ENCODE measurements at regions not wholly inside any gene's neighbourhood (a gene's known extent, or its start where the extent isn't known, plus 50 kb on each side); places are given as distances from the start of the nearest gene placed in this dataset.

DNA sequence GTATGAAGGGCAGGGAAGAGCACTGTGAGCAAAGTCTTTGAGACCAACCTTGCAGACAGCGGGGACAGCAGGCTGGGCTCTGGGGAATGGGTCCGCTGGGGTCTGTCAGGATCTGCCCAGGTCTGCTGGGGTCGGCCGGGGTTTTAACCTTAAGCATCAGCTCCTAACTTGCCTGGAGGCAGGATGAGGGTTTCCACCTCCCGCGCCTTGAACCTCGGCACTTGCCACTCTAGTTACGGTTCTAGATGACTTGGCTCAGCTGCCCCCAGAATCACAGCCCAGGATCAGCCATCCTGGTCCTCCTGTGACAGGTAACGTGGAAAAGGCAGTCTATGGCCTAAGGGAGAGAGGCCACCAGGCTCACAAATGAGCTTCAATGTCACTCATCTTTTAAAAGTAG lies 50.4 kb upstream of the CACUL1 start:
- no peak overlapping the region for H2BK120ac ChIP-seq (ENCODE audit: low read depth, low read length)
- H2AK5ac ChIP-seq (ENCODE audit: low read length) = no peak overlapping the region
- H2BK5ac ChIP-seq (ENCODE audit: low read length) = no peak overlapping the region
- no peak overlapping the region for H4K5ac ChIP-seq (ENCODE audit: low read length)
- H3K79me2 ChIP-seq (ENCODE audit: control insufficient read depth, insufficient read depth, low read length) = no peaks in the 10 kb centered on the region
- H2BK15ac ChIP-seq (replicated peaks; ENCODE audit: low read depth) = no peak overlapping the region
- no peak overlapping the region for H4K8ac ChIP-seq (ENCODE audit: low read depth, low read length)
- no peaks in the 10 kb centered on the region for H3K27me3 ChIP-seq (ENCODE audit: insufficient read depth, low read length, poor library complexity)
- H3K4ac ChIP-seq (ENCODE audit: low read depth, low read length) = no peak overlapping the region
- no peak overlapping the region for H3K4me3 ChIP-seq (ENCODE audit: low read length)
- no CpG with 5 or more reads among the region's 9 CpGs for WGBS (ENCODE audit: extremely low coverage, insufficient coverage, low lambda C conversion rate)
- no peaks in the 10 kb centered on the region for H3K79me1 ChIP-seq (ENCODE audit: low read length)
- H3K4me2 ChIP-seq (ENCODE audit: low read length) = no peak overlapping the region
- H3K4me1 ChIP-seq (ENCODE audit: control insufficient read depth, low read depth, low read length) = no peaks in the 10 kb centered on the region
- H3K23ac ChIP-seq (ENCODE audit: low read length) = no peak overlapping the region
- H3K56ac ChIP-seq (ENCODE audit: low read length) = no peak overlapping the region
- no peak overlapping the region for H3K18ac ChIP-seq (ENCODE audit: low read length)
- no peak overlapping the region for H3K9ac ChIP-seq (ENCODE audit: low read length)
- no peak overlapping the region for H3K27ac ChIP-seq (ENCODE audit: low read depth, low read length)
- DNase-seq = no peak
- no peaks in the 10 kb centered on the region for H3K36me3 ChIP-seq (ENCODE audit: control insufficient read depth, insufficient read depth, low read length)

DNA sequence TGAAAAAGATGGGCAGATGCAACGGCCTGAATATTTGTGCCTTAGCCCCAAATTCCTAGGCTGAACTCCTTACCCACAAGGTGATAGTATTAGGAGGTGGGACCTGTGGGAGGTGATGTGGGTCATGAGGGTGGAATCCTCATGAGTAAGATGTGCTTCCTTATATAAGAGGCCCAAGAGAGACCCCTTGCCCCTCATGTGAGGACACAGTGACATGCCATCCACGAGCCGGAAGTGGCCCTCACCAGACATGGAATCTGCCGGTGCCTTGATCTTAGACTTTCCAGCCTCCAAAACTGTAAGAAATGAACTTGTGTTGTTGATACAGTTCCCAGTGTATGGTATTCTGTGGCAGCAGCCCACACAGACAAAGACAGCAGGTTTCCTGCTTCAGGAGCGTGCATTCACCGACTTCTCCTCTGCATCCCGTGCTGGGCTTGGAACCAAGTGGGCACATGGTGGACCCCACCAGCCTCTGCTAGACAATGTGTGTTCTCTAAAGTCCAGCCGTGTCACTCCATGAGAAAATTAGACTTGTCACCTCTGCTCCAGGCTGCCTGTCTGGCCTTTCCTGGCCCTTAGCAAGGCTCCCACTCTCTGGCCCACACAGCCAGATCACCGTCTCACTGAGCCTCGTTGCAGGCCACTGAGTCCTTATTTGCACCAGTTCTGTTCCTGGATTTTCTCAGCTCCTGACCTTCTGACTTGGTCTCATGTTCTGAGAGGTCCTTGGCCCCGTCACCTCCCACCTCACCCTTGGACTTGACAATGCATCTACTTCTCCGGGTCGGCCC lies 52.9 kb upstream of the CACUL1 start:
- Histone ChIP-seq H3K36me3 (ENCODE audit: control insufficient read depth, insufficient read depth, low read length) (no peaks in the 10 kb centered on the region), H3K56ac (ENCODE audit: low read length) (no peak overlapping the region), H3K79me2 (ENCODE audit: control insufficient read depth, insufficient read depth, low read length) (no peaks in the 10 kb centered on the region), H2AK5ac (ENCODE audit: low read length) (no peak overlapping the region), H2BK5ac (ENCODE audit: low read length) (no peak overlapping the region), H3K4me3 (ENCODE audit: low read length) (no peak overlapping the region), H3K4ac (ENCODE audit: low read depth, low read length) (no peak overlapping the region), H3K4me2 (ENCODE audit: low read length) (no peak overlapping the region), H3K4me1 (ENCODE audit: control insufficient read depth, low read depth, low read length) (no peaks in the 10 kb centered on the region), H4K5ac (ENCODE audit: low read length) (no peak overlapping the region), H2BK15ac (replicated peaks; ENCODE audit: low read depth) (no peak overlapping the region), H3K23ac (ENCODE audit: low read length) (no peak overlapping the region), H3K18ac (ENCODE audit: low read length) (no peak overlapping the region), H3K79me1 (ENCODE audit: low read length) (no peaks in the 10 kb centered on the region), H3K27me3 (ENCODE audit: insufficient read depth, low read length, poor library complexity) (no peaks in the 10 kb centered on the region), H4K8ac (ENCODE audit: low read depth, low read length) (no peak overlapping the region), H3K27ac (ENCODE audit: low read depth, low read length) (no peak overlapping the region), H2BK120ac (ENCODE audit: low read depth, low read length) (no peak overlapping the region), H3K9ac (ENCODE audit: low read length) (no peak overlapping the region)
- DNase-seq = no peak
- no CpG with 5 or more reads among the region's 13 CpGs for WGBS (ENCODE audit: extremely low coverage, insufficient coverage, low lambda C conversion rate)

DNA sequence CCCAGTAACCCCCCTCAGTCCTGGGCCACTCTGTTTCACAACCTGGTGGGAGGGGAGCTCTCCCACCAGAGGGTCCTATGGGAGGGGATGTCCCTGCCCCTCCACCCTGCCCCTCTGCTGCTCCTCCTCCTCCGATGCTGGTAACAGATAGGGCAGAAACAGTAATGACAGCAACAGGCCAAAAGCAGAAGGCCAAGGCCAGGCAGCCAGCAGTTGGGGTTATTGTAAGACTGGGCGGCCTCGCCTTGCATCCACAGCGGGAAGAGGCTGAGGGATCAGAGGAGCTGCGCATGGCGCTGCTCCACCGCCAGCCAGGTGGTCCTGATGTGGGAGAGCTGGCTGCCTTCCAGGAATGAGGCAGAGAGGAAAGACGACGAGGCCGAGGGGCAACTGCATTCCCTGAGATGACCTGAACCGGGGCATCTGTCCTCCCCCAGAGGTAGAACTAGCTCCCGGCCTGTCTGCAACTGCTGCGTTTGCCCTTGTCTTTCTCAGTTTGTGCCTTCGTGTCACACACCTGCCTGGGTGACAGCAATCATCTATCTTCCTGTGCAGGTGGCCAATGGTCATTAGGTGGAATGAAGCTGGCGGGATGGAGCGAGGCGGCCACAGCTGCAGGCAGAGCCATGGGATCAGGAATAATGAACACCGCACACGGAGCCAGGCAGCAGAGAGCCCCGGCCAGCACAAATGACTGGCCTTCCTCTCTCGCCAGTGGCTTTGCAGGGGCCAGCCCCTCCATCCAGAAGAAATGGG lies 54.0 kb upstream of the CACUL1 start:
- Histone ChIP-seq H3K4me2 (ENCODE audit: low read length) (no peak overlapping the region), H4K8ac (ENCODE audit: low read depth, low read length) (no peak overlapping the region), H3K23ac (ENCODE audit: low read length) (no peak overlapping the region), H3K27ac (ENCODE audit: low read depth, low read length) (no peak overlapping the region), H2BK15ac (replicated peaks; ENCODE audit: low read depth) (no peak overlapping the region), H3K79me1 (ENCODE audit: low read length) (no peaks in the 10 kb centered on the region), H3K56ac (ENCODE audit: low read length) (no peak overlapping the region), H2BK5ac (ENCODE audit: low read length) (no peak overlapping the region), H3K36me3 (ENCODE audit: control insufficient read depth, insufficient read depth, low read length) (no peaks in the 10 kb centered on the region), H3K9ac (ENCODE audit: low read length) (no peak overlapping the region), H3K4ac (ENCODE audit: low read depth, low read length) (no peak overlapping the region), H3K18ac (ENCODE audit: low read length) (no peak overlapping the region), H3K4me1 (ENCODE audit: control insufficient read depth, low read depth, low read length) (no peaks in the 10 kb centered on the region), H3K4me3 (ENCODE audit: low read length) (no peak overlapping the region), H2AK5ac (ENCODE audit: low read length) (no peak overlapping the region), H2BK120ac (ENCODE audit: low read depth, low read length) (no peak overlapping the region), H4K5ac (ENCODE audit: low read length) (no peak overlapping the region), H3K27me3 (ENCODE audit: insufficient read depth, low read length, poor library complexity) (no peaks in the 10 kb centered on the region), H3K79me2 (ENCODE audit: control insufficient read depth, insufficient read depth, low read length) (no peaks in the 10 kb centered on the region)
- no peak for DNase-seq
- no CpG with 5 or more reads among the region's 21 CpGs for WGBS (ENCODE audit: extremely low coverage, insufficient coverage, low lambda C conversion rate)

DNA sequence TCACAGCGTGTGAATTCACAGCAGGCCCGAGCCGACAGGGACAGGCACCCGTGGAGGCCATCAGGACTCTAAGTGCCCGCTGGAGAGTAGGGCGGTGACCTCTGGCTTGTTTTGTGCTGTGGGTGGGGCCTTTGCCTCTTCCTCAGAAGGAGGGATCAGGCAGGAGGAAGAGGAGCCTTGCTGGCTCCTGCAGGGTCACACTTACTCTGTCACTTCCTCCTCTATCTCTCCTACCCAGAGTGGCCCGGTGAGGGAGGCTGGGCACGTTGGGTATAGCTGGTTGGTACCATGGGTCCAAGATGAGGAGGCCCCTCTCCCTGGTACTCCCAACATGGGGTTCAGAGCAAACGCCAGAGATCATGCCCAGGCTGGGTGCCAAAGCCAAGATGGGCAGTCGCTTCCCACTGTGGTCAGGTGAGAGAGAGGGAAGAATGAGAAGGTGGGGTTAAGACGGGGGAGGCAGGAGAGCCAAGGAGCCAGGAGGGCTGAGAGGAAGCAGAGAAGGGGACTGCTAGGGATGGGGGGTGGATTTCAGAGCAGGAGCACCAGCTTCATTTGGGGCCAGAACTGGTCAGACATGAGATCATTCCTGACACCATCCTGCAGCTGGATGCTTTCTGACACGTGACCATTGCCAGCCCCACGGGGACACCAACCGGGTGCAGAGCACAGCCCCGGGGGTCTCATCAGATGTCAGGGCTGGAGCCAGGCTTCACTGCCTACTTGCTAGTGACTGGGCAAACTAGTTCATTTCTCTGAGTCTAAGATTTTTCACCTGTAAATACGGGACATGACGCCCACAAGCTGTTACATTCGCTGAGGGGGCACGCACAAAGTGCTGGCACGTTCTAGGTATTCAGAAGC lies 54.8 kb upstream of the CACUL1 start:
- Histone ChIP-seq H3K4me3 (ENCODE audit: low read length) (no peak overlapping the region), H3K18ac (ENCODE audit: low read length) (no peak overlapping the region), H3K23ac (ENCODE audit: low read length) (no peak overlapping the region), H2BK15ac (replicated peaks; ENCODE audit: low read depth) (no peak overlapping the region), H4K8ac (ENCODE audit: low read depth, low read length) (no peak overlapping the region), H4K5ac (ENCODE audit: low read length) (no peak overlapping the region), H3K27me3 (ENCODE audit: insufficient read depth, low read length, poor library complexity) (no peaks in the 10 kb centered on the region), H2BK5ac (ENCODE audit: low read length) (no peak overlapping the region), H2BK120ac (ENCODE audit: low read depth, low read length) (no peak overlapping the region), H3K79me2 (ENCODE audit: control insufficient read depth, insufficient read depth, low read length) (no peaks in the 10 kb centered on the region), H3K4ac (ENCODE audit: low read depth, low read length) (no peak overlapping the region), H3K79me1 (ENCODE audit: low read length) (no peaks in the 10 kb centered on the region), H3K27ac (ENCODE audit: low read depth, low read length) (no peak overlapping the region), H3K36me3 (ENCODE audit: control insufficient read depth, insufficient read depth, low read length) (no peaks in the 10 kb centered on the region), H3K4me2 (ENCODE audit: low read length) (no peak overlapping the region), H3K4me1 (ENCODE audit: control insufficient read depth, low read depth, low read length) (no peaks in the 10 kb centered on the region), H3K9ac (ENCODE audit: low read length) (no peak overlapping the region), H2AK5ac (ENCODE audit: low read length) (no peak overlapping the region), H3K56ac (ENCODE audit: low read length) (peak overlapping the region; percentile 5)
- WGBS (ENCODE audit: extremely low coverage, insufficient coverage, low lambda C conversion rate) = no CpG with 5 or more reads among the region's 20 CpGs
- no peak for DNase-seq

DNA sequence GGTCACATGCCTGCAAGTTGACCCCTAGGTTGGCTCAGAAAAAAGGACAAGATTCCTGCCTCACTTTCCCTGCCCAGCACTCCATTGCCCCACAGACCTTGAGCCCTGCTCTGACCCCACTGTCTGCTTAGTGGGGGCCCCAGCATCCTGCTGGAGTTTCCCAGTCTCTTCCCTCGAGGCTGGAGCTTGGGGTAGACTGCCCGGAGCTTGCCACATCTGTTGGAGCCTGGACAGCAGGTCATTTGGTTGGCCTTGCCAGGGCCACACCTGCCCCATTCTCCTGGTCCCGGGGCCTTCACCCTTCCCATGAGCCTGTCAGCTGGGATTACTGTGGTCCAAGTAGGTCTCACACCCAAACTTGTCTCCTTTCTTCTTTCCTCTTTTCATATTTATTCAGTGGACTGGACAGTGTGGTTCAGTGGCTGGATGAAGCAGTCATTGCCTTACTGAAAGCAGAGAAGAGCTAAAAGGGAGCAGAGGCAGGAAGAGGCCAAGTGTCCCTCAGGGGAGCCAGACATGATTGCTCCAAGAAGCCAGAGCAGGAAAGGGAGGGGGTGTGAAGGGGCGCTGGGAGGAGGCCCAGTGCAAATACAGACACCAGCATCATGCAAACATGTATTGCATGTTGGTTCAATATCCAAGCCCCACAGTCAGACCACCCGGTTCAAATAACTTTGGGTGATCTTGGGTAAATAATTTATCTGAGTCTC lies 56.2 kb upstream of the CACUL1 start:
- Histone ChIP-seq H4K5ac (ENCODE audit: low read length) (no peak overlapping the region), H3K4me1 (ENCODE audit: control insufficient read depth, low read depth, low read length) (no peaks in the 10 kb centered on the region), H3K4me2 (ENCODE audit: low read length) (no peak overlapping the region), H4K8ac (ENCODE audit: low read depth, low read length) (no peak overlapping the region), H3K79me2 (ENCODE audit: control insufficient read depth, insufficient read depth, low read length) (no peaks in the 10 kb centered on the region), H3K18ac (ENCODE audit: low read length) (no peak overlapping the region), H3K23ac (ENCODE audit: low read length) (no peak overlapping the region), H2BK120ac (ENCODE audit: low read depth, low read length) (no peak overlapping the region), H2AK5ac (ENCODE audit: low read length) (no peak overlapping the region), H2BK5ac (ENCODE audit: low read length) (no peak overlapping the region), H3K9ac (ENCODE audit: low read length) (no peak overlapping the region), H3K36me3 (ENCODE audit: control insufficient read depth, insufficient read depth, low read length) (no peaks in the 10 kb centered on the region), H3K27me3 (ENCODE audit: insufficient read depth, low read length, poor library complexity) (no peaks in the 10 kb centered on the region), H3K27ac (ENCODE audit: low read depth, low read length) (no peak overlapping the region), H2BK15ac (replicated peaks; ENCODE audit: low read depth) (no peak overlapping the region), H3K56ac (ENCODE audit: low read length) (no peak overlapping the region), H3K4ac (ENCODE audit: low read depth, low read length) (no peak overlapping the region), H3K4me3 (ENCODE audit: low read length) (no peak overlapping the region), H3K79me1 (ENCODE audit: low read length) (no peaks in the 10 kb centered on the region)
- WGBS (ENCODE audit: extremely low coverage, insufficient coverage, low lambda C conversion rate) = no CpG with 5 or more reads among the region's 5 CpGs
- DNase-seq = no peak

Data from mesendoderm (in vitro differentiated cells).